PC-9 (cell line): ENCODE measurements at regions not wholly inside any gene's neighbourhood (a gene's known extent, or its start where the extent isn't known, plus 50 kb on each side); places are given as distances from the start of the nearest gene placed in this dataset.

Experiments
- CTCF ChIP-seq: fragments of 200-600 bp; sonication (generic); conservative IDR thresholded peaks from 2 replicates; pipeline ENCODE4 v1.6.1; 2017; ENCODE audit warnings: mixed run types, antibody characterized with exemption, mild to moderate bottlenecking, moderate library complexity
- EZH2 ChIP-seq: fragments of 200-600 bp; sonication (generic); IDR thresholded peaks from 2 replicates; pipeline ENCODE4 v1.8.0; 2017; ENCODE audit warnings: antibody characterized with exemption, low read depth

- TF ChIP-seq CTCF (no peak), EZH2 (no peak)
Measured at GRCh38 chr2:239532859-239533258, 132.0 kb upstream of the HDAC4 start.
